GM06990 (cell line): ENCODE measurements at regions not wholly inside any gene's neighbourhood (a gene's known extent, or its start where the extent isn't known, plus 50 kb on each side); places are given as distances from the start of the nearest gene placed in this dataset.
"Not testable (repeated sequence)": the region's sequence is repeated elsewhere in the genome, so short reads cannot be mapped to it uniquely, and the experiment has no call there.

Experiments
- DNase-seq: peaks from one replicate; pipeline ENCODE4 v3.0.0-alpha.2; 2011; ENCODE audit not compliant: insufficient read length; ENCODE audit errors: extremely low read depth
- H3K27me3 ChIP-seq: replicated peaks from 2 replicates; pipeline ENCODE4 v1.6.0; 2011; ENCODE audit warnings: low read length; ENCODE audit not compliant: control insufficient read depth, insufficient read depth
- H3K36me3 ChIP-seq: 2 replicates; pipeline ENCODE4 v1.5.1; 2011; ENCODE audit warnings: low read length; ENCODE audit not compliant: control insufficient read depth, insufficient read depth
- H3K4me3 ChIP-seq: replicated peaks from 2 replicates; pipeline ENCODE4 v1.5.1; 2011; ENCODE audit warnings: low read depth, mild to moderate bottlenecking, control low read depth, low read length
- CTCF ChIP-seq: IDR thresholded peaks from 2 replicates; pipeline ENCODE4 v1.5.1; 2011; ENCODE audit warnings: low read length, control low read depth, mild to moderate bottlenecking, inconsistent platforms; ENCODE audit not compliant: insufficient read depth, poor library complexity, severe bottlenecking

GRCh38 chr15:20280933-20281463, 260.6 kb downstream of the GOLGA6L6 start:
- H3K27me3 ChIP-seq, result no peaks in the 10 kb centered on the region
- TF ChIP-seq CTCF, result no peak
- no peak overlapping the region for H3K4me3 ChIP-seq
- DNase-seq, result no peak
- H3K36me3 ChIP-seq, result no peaks in the 10 kb centered on the region

DNA sequence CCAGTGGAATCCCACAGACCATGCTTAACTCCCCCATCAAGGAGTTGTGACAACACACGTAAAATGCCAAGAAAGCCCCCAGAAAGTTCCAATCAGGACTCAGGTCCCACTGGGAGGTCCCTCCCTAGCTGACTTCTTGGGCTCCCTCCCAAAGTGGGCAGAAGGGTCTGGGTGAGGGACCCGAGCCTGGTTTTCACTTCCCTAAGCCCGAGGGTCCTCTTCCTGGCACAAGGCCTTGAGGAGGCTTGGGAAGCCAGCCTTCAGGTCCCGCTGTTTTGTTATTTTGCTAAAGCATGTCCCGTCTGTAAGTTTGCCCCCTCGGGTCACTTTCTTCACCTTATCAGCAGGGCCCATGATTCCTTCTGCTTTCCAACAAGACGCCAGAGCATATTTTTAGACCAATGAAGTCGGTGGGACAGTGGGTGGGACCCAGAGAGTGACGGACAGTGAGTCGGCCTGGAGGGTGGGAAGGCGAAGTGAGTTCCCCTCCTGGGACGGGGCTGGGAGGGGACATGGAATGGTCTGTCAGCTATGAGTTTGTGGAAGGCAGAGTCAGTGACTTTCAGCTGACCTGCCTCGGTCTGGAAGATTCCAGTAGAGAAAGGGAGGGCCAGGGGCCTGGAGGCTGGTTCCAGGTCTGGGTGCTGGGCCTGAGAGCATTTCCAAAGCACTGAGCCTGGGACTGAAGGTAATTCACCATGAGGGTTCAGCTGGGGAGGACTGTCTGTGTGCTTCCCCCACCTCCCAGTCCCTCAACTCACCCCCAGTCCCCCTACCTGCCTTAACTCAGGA, 261.3 kb downstream of the GOLGA6L6 start:
- not testable (repeated sequence) for DNase-seq

DNA sequence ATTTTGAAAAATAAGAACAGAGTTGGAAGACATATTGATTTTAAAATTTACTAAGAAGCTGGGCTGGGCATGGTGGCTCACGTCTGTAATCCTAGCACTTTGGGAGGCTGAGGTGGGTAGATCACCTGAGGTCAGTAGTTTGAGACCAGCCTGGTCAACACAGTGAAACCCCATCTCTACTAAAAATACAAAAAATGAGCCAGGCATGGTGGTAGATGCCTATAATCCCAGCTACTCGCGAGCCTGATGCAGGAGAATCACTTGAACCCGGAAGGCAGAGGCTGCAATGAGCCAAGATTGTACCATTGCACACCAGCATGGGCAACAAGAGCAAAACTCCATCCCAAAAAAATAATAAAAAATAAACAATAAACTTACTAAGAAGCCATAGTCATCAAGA, 262.5 kb downstream of the GOLGA6L6 start:
- H3K36me3 ChIP-seq, DNase-seq, H3K27me3 ChIP-seq, H3K4me3 ChIP-seq: not testable (repeated sequence)

More for the DNA sequence above, 261.3 kb downstream of the GOLGA6L6 start:
- H3K36me3 ChIP-seq, H3K27me3 ChIP-seq, H3K4me3 ChIP-seq: not testable (repeated sequence)

- not testable (repeated sequence) for DNase-seq, H3K36me3 ChIP-seq, H3K4me3 ChIP-seq, H3K27me3 ChIP-seq
Measured at GRCh38 chr15:20278376-20278775, 263.2 kb downstream of the GOLGA6L6 start.

DNA sequence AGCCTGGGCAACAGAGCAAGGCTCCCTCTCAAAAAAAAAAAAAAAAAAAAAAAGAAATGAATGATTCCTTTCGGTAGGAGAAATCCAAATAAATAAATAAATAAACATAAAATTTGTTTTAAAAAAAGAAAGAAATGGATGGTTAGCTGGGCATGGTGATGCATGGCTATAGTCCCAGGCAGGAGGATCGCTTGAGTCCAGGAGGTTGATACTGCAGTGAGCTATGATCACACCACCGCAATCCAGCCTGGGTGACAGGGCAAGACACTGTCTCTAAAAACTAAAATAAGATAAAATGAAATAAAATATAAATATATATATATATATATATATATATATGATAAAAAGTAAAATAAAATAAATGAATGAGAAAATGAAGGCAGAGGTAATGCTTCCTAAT, 264.1 kb downstream of the GOLGA6L6 start:
- not testable (repeated sequence) for DNase-seq, H3K27me3 ChIP-seq, H3K4me3 ChIP-seq, H3K36me3 ChIP-seq

GRCh38 chr15:20276312-20277114, 265.1 kb downstream of the GOLGA6L6 start:
- H3K27me3 ChIP-seq, DNase-seq, H3K4me3 ChIP-seq, H3K36me3 ChIP-seq: not testable (repeated sequence)

- not testable (repeated sequence) for DNase-seq, H3K36me3 ChIP-seq, H3K27me3 ChIP-seq, H3K4me3 ChIP-seq
Measured at GRCh38 chr15:20275373-20275967, 266.1 kb downstream of the GOLGA6L6 start.

- no peak for DNase-seq
Measured at GRCh38 chr15:20272422-20273184, 269.0 kb downstream of the GOLGA6L6 start.

More at GRCh38 chr15:20272422-20273184, 269.0 kb downstream of the GOLGA6L6 start:
- no peaks in the 10 kb centered on the region for H3K36me3 ChIP-seq
- no peak for TF ChIP-seq CTCF
- H3K4me3 ChIP-seq, result no peak overlapping the region
- no peaks in the 10 kb centered on the region for H3K27me3 ChIP-seq
